HG03565 (cell line): ENCODE measurements at regions not wholly inside any gene's neighbourhood (a gene's known extent, or its start where the extent isn't known, plus 50 kb on each side); places are given as distances from the start of the nearest gene placed in this dataset.
A peak's percentile ranks its signal among the peaks of the same experiment; 100 is the strongest.
"Not testable (repeated sequence)": the region's sequence is repeated elsewhere in the genome, so short reads cannot be mapped to it uniquely, and the experiment has no call there.

ENCODE experiments used
- ATAC-seq: cut with Tn5 transposase; IDR thresholded peaks from one replicate; pipeline ENCODE4 v1.9.1; 2021; ENCODE audit warnings: mild to moderate bottlenecking, moderate library complexity; ENCODE audit not compliant: unreplicated experiment

DNA sequence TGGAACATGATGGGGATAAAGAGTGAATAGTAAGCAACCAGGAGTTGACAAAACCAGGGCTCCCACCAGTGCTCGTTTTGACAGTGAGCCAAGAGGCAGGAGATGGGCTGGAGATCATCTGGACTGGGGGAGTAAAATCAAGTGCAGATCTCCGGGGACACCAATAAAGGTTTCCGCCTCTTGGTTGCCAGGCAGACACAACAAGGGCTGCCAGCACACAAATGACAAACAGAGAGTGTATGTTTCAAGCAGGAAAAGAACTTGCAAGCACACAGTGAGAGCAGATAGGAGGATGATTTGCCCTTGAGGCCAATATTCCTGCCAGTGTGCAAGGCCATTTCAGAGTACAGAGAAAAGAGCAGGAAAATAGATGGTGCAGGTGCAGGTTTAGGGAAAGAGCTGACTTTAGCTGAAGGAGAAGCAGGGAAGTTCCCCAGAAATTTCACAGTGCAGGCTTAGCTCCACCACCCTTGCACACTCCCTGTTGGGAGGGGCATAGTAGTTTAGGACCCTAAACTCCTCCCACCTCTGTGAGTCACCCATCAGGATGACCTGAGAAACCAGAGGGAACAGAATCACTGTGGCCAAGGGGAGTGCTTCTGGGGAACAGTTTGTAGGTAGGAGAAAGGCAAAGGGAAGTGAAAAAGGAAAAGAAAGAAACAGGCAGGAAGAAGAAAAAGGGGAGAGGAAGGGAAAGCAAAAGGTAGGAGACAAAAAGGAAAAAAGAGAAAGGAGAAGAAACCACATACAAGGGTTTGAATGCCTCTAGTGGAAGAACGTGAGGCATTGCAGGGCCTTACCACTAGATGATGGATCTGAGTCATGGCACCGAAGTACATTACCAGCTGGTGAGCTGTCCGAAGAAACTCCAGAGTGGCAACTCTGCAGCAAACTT lies 404.4 kb downstream of the SLC6A15 start:
- ATAC-seq = peak; percentile 83

DNA sequence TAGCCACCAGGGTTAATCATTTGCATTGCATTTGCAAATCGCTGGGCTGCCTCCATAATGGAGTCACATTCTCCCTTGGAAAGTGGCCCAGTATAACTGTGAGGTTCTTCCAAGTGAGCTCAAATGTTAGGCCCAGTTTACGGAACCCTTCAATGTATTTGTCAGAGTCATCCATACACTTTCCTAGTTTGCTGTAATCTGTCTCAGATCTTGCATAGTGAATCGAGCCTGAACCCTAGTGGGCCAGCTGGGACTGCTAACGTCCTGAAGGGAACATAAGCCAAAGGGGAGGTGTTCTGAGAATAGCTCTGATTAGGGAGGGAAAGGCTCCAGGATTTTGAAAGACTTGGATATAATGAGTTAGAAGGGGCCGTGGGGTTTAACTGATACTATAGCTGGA lies 406.3 kb downstream of the SLC6A15 start:
- ATAC-seq = no peak

- peak; percentile 77 for ATAC-seq
These were observed 409.5 kb downstream of the SLC6A15 start for GRCh38 chr12:84502907-84503787.

- no peak for ATAC-seq
These were observed 410.3 kb downstream of the SLC6A15 start for GRCh38 chr12:84502180-84502860.

DNA sequence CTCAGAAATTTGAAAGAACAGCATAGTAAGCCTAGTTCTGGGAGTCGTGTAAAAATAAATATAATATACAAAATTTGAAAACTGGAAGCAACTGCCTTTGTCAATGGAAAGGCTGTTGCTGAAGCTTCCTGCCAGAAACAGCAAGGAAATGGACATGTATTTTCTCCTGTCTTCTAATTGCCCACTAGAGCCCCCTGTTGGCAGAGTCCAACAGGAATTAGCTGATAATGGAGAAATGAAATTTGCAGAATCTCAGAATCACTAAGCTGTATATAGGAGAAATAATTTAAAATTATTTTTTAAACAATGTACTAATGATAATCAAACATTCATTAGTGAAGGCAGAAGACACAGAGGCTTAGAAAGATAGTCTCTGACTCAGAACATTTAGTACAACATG lies 414.8 kb downstream of the SLC6A15 start:
- ATAC-seq = no peak

GRCh38 chr12:84495711-84496110 lies 416.9 kb downstream of the SLC6A15 start:
- no peak for ATAC-seq

- ATAC-seq = no peak
These were observed 420.2 kb downstream of the SLC6A15 start for GRCh38 chr12:84492351-84492883.

DNA sequence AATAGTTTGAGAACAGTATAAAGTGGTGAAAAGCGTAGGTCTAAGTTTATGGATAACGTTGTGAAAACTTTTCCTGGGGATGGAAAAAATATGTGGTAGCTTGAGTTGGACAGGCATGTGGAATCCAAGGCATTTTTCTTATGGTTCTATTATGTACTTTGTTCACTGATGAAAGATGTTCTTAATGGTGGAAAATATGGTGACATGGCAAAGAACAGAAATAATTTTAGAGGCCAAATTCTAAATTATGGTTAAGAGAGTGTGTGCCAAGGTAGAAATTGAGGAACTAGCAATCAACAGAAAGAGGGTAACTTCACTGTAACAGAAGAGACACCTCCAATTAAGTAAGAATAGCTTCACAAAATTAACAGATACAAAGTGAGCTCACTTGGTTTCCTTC lies 427.8 kb downstream of the SLC6A15 start:
- no peak for ATAC-seq

DNA sequence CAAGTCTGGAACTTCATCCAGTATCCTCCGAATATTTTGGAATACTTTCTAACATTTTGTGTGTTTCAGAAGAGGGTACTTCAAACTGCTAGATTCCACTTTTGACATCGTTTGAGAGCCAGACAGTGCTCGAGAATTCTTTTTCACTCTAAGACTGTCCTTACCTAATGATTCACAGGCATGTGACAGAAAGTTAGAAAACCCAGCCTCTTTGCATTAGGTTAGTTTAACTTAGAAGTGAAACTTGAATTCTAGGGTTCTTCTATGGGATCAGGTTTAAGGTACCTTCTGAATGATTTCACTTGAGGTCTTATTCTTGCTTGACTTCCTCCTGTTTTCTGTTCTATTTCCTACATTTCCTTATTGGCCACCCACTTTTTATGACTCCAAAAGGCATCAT lies 431.8 kb downstream of the SLC6A15 start:
- ATAC-seq = no peak

- no peak for ATAC-seq
These were observed 442.2 kb downstream of the SLC6A15 start for GRCh38 chr12:84470361-84470760.

DNA sequence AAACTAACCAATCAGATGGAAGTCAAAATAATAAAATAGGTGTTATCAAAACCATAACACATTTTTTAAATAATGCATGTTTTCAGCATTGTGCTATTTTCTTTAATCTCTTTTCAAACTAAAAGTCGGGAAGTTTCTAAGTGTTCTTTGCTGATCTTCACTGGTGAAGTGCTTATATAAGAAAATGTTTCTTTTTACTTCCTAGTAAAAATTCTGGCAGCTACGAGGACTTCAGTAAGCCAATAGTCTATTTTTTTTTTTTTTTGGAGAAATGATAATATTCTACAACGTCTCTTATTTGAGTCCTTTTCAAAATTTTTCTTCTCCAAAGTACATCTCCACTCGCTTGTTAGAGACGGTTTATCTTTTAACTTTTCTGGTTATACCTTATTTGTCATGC lies 448.0 kb downstream of the SLC6A15 start:
- ATAC-seq = no peak

- ATAC-seq = no peak
These were observed 448.7 kb downstream of the SLC6A15 start for GRCh38 chr12:84463741-84464495.

DNA sequence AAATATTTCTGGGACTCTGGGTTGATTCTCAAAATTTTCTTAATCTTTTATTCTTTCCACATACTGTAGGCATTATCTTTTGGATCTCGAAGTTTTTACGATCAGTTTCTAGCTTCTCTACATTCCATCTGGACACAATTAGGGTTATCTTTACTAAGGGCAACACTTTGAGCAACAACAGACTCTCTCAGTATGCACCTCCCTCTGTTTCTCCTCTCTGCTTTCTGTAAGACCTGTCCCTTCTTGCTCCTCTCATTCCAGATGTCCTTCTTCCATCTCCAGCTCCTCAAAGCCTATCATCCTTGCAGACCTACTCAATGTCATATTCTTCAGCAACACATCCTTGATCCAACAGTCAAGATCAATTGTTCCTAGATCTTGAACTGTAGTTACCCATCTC lies 457.0 kb downstream of the SLC6A15 start:
- no peak for ATAC-seq

DNA sequence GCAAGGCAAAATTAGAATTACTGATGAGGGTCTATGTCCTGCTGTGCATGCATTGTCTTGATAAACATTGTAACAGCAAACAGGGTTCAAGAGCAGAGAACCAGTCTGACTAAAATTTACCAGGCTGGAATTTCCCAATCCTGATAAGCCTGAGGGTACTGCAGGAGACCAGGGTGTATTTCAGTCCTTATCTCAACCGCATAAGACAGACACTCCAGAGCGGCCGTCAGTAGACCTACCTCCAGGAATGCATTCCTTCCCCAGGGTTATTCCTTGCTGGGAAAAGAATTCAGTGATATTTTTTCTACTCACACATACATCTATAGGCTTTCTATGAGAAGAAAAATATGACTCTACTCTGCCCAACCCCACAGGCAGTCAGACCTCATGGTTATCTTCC lies 466.1 kb downstream of the SLC6A15 start:
- ATAC-seq = not testable (repeated sequence)

DNA sequence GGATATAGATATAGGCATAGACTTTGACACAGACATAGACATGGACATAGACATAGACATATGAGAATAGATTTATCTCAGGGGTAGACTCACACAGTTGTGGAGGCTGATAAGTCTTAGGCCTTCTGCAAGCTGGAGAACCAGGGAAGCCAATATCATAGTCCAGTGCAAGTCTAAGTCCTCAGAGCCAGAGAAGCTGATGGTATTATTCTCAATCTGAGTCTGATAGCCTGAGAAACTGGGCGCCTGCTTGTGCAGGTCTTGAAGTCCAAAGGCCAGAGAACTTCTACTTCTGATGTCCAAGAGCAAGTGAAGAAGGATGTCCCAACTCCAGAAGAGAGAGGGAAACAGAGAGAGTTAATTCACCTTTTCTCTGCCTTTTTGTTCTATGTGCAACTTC lies 476.5 kb downstream of the SLC6A15 start:
- no peak for ATAC-seq

GRCh38 chr12:84435682-84436081 lies 476.9 kb downstream of the SLC6A15 start:
- ATAC-seq = no peak

DNA sequence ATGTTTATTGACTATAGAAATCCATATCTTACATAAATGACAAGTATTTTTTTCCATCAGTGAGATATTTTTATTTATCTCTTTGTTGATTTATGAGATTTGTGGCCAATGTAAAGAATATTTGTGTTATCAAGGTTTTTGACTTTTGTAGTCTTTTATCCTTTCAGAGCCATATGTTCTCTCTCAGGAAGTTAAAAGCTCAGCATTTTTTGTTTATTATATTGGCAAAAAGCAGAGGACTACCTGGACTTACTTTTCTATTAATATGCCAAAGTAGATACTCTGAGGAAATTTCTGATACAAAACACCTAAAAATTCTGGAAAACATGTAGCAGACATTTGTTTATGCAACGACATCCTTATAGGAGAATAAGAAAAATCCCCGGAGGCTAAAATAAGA lies 490.3 kb downstream of the SLC6A15 start:
- no peak for ATAC-seq

GRCh38 chr12:84421103-84421502 lies 491.5 kb downstream of the SLC6A15 start:
- ATAC-seq = peak; percentile 88

- ATAC-seq = no peak
These were observed 496.0 kb downstream of the SLC6A15 start for GRCh38 chr12:84416626-84417025.

DNA sequence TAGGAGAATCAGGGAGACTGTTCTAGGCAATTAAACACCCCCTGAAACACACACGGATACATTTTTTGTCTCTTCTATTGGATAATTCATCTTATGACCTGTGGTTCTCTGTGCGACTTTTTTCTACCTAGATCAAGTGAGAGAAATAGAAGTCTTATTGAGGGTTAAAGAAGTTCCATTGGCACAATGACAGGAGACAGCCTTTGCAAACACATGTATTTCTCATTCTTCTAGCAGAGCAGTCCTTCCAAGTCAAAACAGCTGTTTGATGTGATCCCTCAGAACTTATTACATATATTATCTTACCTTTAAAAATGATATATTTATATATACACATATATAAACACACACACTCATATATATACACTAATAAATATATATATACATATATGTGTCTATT lies 496.7 kb downstream of the SLC6A15 start:
- no peak for ATAC-seq
